COLO829 (cell line): ENCODE measurements at regions not wholly inside any gene's neighbourhood (a gene's known extent, or its start where the extent isn't known, plus 50 kb on each side); places are given as distances from the start of the nearest gene placed in this dataset.
"Not testable (repeated sequence)": the region's sequence is repeated elsewhere in the genome, so short reads cannot be mapped to it uniquely, and the experiment has no call there.

Experiments used
- DNase-seq: peaks from one replicate; pipeline ENCODE4 v3.0.0; 2012; ENCODE audit warnings: low spot score

GRCh38 chr18:30929718-30930117, 112.8 kb downstream of the DSC3 start:
- no peak for DNase-seq

GRCh38 chr18:30929065-30929464, 113.5 kb downstream of the DSC3 start:
- no peak for DNase-seq

- no peak for DNase-seq
Measured at GRCh38 chr18:30927517-30928075, 114.9 kb downstream of the DSC3 start.

- DNase-seq = no peak
Measured at GRCh38 chr18:30927042-30927441, 115.5 kb downstream of the DSC3 start.

GRCh38 chr18:30925795-30926194, 116.7 kb downstream of the DSC3 start:
- DNase-seq = no peak

- DNase-seq = no peak
Measured at GRCh38 chr18:30920757-30921156, 121.8 kb downstream of the DSC3 start.

- no peak for DNase-seq
Measured at GRCh38 chr18:30920351-30920750, 122.2 kb downstream of the DSC3 start.

- no peak for DNase-seq
Measured at GRCh38 chr18:30917651-30918050, 124.9 kb downstream of the DSC3 start.

GRCh38 chr18:30915336-30915988, 127.1 kb downstream of the DSC3 start:
- no peak for DNase-seq

- DNase-seq = no peak
Measured at GRCh38 chr18:30908381-30908780, 134.2 kb downstream of the DSC3 start.

- peak; percentile 1 for DNase-seq
Measured at GRCh38 chr18:30903566-30903965, 139.0 kb downstream of the DSC3 start.

- peak; percentile 3 for DNase-seq
Measured at GRCh38 chr18:30889519-30890301, 152.8 kb downstream of the DSC3 start.

GRCh38 chr18:30888344-30888743, 154.2 kb downstream of the DSC3 start:
- DNase-seq = no peak

GRCh38 chr18:30886998-30887397, 155.5 kb downstream of the DSC3 start:
- DNase-seq = no peak

GRCh38 chr18:30870466-30870865, 172.1 kb downstream of the DSC3 start:
- DNase-seq = no peak

GRCh38 chr18:30862900-30863299, 179.6 kb downstream of the DSC3 start:
- no peak for DNase-seq

- no peak for DNase-seq
Measured at GRCh38 chr18:30860741-30861140, 181.8 kb downstream of the DSC3 start.

GRCh38 chr18:30859036-30859435, 183.5 kb downstream of the DSC3 start:
- no peak for DNase-seq

GRCh38 chr18:30858560-30858959, 184.0 kb downstream of the DSC3 start:
- no peak for DNase-seq

- DNase-seq = no peak
Measured at GRCh38 chr18:30855762-30856161, 186.8 kb downstream of the DSC3 start.

- DNase-seq = no peak
Measured at GRCh38 chr18:30852980-30853379, 189.6 kb downstream of the DSC3 start.

GRCh38 chr18:30852541-30852940, 190.0 kb downstream of the DSC3 start:
- no peak for DNase-seq

- DNase-seq = not testable (repeated sequence)
Measured at GRCh38 chr18:30839056-30839561, 203.4 kb downstream of the DSC3 start.
